ENCODE measurements at regions not wholly inside any gene's neighbourhood (a gene's known extent, or its start where the extent isn't known, plus 50 kb on each side); places are given as distances from the start of the nearest gene placed in this dataset.

GRCh38 chr4:78684325-78685079, 91.6 kb upstream of the BMP2K start:
- no peak for TF ChIP-seq CTCF (IDR thresholded peaks at IDR 0.05)

- no peak for TF ChIP-seq CTCF (IDR thresholded peaks at IDR 0.05)
Measured at GRCh38 chr4:78687818-78688217, 88.3 kb upstream of the BMP2K start.

GRCh38 chr4:78688366-78688765, 87.8 kb upstream of the BMP2K start:
- no peak for TF ChIP-seq CTCF (IDR thresholded peaks at IDR 0.05)

GRCh38 chr4:78689261-78689660, 86.9 kb upstream of the BMP2K start:
- no peak for TF ChIP-seq CTCF (IDR thresholded peaks at IDR 0.05)

GRCh38 chr4:78689700-78690323, 86.3 kb upstream of the BMP2K start:
- TF ChIP-seq CTCF (IDR thresholded peaks at IDR 0.05) = no peak

- TF ChIP-seq CTCF (IDR thresholded peaks at IDR 0.05) = no peak
Measured at GRCh38 chr4:78691334-78691754, 84.8 kb upstream of the BMP2K start.

- TF ChIP-seq CTCF (IDR thresholded peaks at IDR 0.05) = no peak
Measured at GRCh38 chr4:78691971-78692821, 84.0 kb upstream of the BMP2K start.
